GDM1 (cell line): ENCODE measurements at regions not wholly inside any gene's neighbourhood (a gene's known extent, or its start where the extent isn't known, plus 50 kb on each side); places are given as distances from the start of the nearest gene placed in this dataset.

Experiments
- DNase-seq: peaks from one replicate; lab custom pipeline; 2025; lab: John Stamatoyannopoulos, UW

DNA sequence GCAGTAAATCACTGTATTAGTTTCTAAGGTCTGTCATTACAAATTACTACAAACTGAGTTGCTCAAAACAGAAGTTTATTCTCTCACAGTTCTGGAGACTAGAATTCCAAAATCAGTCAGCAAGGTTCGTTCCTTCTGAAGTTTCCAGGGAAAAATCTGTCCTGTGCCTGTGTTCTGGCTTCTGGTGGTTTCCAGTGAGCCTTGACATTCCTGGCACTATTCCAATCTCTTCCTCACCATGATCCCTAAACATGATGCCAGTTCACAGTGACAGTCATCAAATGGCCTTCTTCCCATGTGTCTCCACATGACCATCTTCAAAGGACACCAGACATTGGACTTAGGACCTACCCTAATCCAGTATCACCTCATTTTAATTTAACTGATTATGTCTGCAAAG is 351.4 kb downstream of the PLK2 start:
- DNase-seq: no peak

DNA sequence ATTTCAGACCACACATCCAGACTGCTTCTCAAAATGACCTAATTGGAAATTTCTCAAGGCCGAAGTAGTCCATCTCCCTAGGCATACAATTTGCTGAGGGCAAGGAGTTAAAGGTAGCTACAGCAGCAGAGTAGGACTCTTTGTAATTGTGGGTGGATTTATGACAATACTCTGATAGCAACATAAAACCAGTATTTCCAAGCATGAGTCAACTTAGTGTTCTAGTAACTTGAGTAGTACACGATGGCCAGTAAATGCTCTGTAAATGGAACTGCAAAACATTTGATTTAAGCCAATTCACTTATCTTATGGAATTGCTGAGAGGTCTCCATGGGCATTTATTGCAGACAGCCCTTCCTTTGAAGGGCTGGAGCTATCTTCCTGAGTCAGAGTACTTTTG is 352.2 kb downstream of the PLK2 start:
- DNase-seq: no peak

GRCh38 chr5:58106754-58107410 is 353.0 kb downstream of the PLK2 start:
- DNase-seq: no peak

GRCh38 chr5:58105836-58106235 is 354.1 kb downstream of the PLK2 start:
- DNase-seq: no peak

- no peak for DNase-seq
Observed at GRCh38 chr5:58099257-58099656, 360.6 kb downstream of the PLK2 start.

- peak; percentile 57 for DNase-seq
Observed at GRCh38 chr5:58094031-58094430, 365.9 kb downstream of the PLK2 start.

DNA sequence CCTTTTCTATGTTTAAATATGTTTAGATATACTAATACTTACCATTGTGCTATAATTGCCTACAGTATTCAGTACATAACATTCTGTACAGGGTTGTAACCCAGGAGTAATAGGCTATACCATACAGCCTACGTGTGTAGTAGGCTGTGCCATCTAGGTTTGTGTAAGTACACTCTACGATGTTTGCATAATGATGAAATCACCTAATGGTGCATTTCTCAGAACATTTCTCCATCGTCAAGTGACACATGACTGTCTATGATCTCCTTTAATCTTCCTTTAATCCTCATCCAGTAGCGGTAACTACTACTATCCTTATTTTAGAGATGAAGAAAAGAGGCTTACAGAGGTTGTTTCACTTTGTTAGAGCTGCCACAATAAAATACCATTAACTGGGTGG is 369.2 kb downstream of the PLK2 start:
- DNase-seq: no peak

- DNase-seq: no peak
Observed at GRCh38 chr5:58088941-58089340, 370.9 kb downstream of the PLK2 start.

- DNase-seq: no peak
Observed at GRCh38 chr5:58087905-58088304, 372.0 kb downstream of the PLK2 start.

GRCh38 chr5:58087123-58087522 is 372.8 kb downstream of the PLK2 start:
- no peak for DNase-seq

DNA sequence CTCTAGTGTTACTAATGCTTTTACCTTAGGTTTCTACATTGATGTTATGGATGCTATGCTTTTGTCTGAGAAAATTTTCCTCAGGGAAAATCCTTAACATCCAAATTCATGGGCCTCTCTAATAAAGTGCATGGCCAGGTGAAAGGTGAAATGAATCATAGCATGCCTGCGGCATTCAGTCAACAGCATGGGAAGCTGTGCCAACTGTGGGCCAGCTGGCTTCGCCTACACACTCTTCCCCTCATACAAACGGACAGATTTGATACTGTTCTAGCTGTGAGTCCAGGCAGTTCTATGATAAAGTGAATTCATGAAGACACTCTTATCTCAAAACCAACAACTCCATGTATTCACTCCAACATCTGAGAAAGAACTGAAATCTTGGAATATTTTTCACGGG is 374.1 kb downstream of the PLK2 start:
- DNase-seq: no peak

DNA sequence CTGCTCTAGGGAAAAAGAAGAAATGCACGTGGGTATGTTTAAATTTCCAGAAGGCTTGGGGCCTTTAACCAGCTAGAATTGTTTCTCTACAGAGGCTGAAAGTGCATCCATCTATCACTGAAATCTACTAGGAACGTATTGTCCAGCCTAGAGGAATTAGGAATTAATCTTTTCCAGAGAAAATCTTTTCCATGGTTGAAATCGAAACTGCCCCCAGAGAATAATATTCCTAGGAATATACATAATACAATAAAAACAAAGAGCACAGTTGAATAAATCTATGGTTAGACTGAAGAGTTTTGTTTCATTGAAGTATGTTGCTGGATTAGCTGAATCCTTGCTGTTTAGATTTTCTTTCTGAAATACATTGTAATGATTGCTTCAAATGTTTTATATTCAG is 378.5 kb downstream of the PLK2 start:
- DNase-seq: no peak

DNA sequence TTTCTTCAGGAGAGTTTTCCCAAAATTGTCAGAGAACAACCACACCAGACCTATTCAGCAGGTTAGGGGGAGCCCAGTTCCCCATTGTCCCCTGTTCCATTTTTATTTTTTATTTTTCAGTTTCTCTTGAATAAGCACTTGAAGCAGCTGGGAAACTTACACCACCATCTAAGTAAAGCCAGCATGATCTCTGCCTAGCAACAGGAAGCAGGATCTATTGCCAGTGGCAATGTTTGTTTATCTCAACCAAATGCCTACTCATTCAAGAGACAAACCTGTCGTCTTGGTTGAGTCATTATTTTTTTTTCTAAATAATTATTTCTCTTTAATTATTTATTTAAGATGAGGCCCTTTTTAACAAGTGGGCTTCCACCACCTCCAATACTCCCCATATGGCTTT is 379.3 kb downstream of the PLK2 start:
- DNase-seq: no peak

DNA sequence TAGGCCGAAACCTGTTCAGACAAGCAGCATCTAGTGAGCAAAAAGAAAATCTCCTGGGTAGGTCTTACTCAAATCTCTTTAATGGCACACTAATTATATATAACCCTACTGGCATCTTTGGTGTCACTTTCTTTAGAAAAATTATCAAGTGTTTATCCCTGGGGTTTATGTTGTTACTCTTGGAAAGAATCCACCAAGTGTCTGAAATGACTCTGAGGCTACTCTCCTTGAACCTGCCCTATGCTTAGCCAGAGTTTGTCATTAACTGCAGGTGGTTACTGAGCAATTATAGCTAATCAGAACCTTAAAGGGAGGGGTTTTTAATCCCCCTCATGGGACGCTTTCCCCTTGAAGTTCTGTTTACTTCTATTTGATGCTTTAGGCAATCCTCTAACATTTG is 381.9 kb downstream of the PLK2 start:
- no peak for DNase-seq

DNA sequence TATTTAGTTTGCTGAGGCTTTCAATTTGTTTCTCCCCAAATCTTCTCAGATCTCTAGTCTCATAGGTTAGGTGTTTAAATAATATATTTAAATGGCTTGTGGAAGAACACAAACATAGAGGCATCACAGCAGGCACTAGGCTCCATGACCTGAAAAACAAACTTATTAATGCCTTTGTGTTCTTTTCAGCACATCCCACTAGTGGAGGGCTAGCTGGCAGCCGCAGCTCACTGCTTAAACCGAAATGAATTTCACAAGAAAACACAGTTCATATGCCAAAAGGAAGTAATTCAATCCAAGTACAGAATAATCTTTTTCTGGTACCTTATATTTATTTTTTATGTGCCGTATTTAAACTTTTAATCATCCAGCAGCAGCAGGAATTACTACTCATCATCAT is 382.5 kb downstream of the PLK2 start:
- no peak for DNase-seq

GRCh38 chr5:58076483-58077257 is 383.2 kb downstream of the PLK2 start:
- no peak for DNase-seq

DNA sequence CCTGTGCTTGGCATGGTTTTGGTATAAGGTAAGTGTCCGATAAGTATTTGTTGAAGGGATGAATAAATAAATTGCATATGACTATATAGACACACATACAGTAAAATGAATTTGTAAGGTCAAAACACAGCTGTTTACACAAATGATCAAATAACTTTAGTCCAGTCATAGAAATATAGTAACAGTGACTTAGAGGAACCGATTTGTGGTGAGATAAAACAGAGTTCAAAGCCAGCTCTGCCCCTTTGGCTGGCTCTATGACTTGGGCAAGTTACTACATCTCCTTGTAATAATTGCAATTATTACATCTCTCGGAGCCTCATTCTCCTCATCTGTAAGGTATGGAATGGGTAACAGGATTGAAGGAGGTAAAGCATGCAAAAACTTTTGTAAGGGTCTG is 384.0 kb downstream of the PLK2 start:
- no peak for DNase-seq

DNA sequence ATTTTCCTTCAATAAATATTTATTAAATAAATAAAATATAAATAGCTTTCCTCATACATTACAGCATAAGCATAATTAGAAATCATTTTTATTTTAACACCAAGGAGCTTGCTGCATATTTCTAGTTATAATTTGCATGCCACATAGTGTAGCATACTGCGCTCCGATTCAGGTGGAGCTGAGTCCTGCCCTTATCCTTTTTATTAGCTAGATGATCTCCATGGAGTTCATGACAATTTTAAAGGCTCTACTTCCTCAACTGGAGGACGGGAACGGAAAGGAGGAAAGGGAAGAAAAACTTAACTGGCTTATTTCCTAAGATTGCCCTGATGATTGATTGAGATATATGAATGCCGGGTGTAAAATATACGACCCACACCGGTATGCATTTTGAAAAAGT is 385.2 kb downstream of the PLK2 start:
- no peak for DNase-seq

DNA sequence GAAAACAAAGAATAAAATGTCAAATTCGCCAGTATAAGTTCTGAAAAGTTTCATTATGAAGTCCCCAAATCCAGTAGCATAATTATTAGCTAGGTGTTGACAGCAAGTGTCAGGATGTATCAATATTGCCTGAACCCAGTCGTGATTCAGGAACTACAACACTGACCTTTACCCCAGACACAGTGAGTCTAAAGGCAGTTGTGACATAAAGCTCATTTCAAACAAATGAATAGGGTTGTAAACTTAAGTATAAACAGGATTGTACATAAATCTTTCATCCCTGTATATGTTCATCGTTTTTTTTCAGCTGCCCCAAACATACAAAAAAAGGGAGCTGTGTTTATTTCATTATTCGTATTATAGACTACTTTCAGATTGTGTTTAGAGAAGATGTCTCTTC is 385.7 kb downstream of the PLK2 start:
- DNase-seq: no peak

DNA sequence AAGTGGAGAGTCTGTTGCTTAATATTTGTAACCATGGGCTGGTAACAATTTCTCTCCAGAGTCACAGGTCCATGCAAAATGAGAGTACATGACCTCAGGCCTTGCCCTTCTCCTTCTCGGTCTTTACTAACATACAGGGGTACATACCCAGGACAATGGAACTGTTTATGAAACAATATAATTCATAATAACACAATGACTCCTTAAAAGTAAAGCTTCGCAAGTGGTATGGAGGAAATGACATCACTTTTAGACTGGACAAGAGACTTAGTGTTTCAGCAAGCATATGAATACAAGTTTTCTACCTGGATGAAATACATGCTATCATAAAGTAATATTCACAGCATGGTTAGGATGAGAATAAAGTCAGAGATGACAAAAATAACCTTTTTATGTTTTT is 386.6 kb downstream of the PLK2 start:
- DNase-seq: no peak

- no peak for DNase-seq
Observed at GRCh38 chr5:58072300-58072965, 387.5 kb downstream of the PLK2 start.

DNA sequence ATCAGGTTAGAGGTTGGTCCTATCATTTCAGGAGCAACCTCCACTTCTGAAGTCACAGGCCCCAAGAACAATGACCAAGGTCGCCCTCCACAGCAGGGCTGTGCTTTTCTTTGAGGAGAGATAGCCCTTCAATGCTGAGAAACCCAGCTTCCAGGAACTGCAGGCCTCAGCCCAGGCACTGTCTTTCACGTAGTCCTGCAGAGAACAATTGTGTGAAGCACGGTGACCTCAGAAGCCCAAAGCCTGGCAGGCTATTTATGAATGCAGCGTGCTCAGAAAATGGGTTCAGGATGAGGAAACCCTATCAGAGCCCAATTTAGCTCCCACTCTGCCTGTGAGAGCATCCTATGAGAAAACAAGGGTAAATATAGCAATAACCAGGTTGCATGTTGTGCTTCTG is 388.3 kb downstream of the PLK2 start:
- no peak for DNase-seq

DNA sequence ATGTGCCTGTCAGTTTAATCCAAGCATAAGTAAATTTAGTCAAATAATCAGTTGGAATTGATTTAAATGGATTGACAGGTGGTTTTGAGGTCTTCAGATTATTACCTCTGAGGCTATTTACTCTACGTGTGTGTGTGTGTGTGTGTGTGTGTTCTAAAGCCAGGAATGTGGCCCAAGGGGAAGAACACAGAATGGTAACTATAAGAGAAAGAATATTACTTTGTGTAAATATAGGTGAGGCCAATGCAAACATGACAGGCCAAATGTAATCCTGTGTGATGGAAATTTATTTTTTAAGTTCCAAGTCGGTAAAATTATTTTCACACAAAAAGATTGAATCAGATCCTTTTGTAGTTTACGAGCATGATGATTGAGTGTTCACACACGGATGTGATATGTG is 390.0 kb downstream of the PLK2 start:
- DNase-seq: no peak
